HCT116 (cell line): ENCODE measurements at regions not wholly inside any gene's neighbourhood (a gene's known extent, or its start where the extent isn't known, plus 50 kb on each side); places are given as distances from the start of the nearest gene placed in this dataset.

Experiments
- ATAC-seq: fragments of 200-7000 bp; cut with Tn5 transposase; 2 replicates; pipeline ENCODE4 v1.9.1; 2020; ENCODE audit warnings: mild to moderate bottlenecking, moderate library complexity
- BruUV-seq: library from RNA; stranded (reverse); fragments of 400-500 nt; replicated peaks from 2 replicates; lab custom pipeline; 2021; lab: Mats Ljungman, UMichigan
- CTCF ChIA-PET: fragments of 300-600 bp; sonication (Branson Sonifier 250); formaldehyde crosslinking; loops from one replicate; lab custom pipeline; 2021; ENCODE audit warnings: antibody characterized with exemption; lab: Charles Lee
- POLR2A ChIA-PET: fragments of 300-600, 350-600 bp; sonication (Branson Sonifier 250); formaldehyde crosslinking; loops from one replicate; lab custom pipeline; 2021; ENCODE audit warnings: antibody characterized with exemption; lab: Charles Lee
- RAD21 ChIA-PET, 2 experiments: fragments of 300-600 bp; sonication (Branson Sonifier 250); formaldehyde crosslinking; loops; one replicate each; lab custom pipeline; 2023; ENCODE audit warnings: low total read pairs in 2 of 2; ENCODE audit not compliant: uncharacterized antibody in 2 of 2, unreplicated experiment in 2 of 2, low non-redundant PET in 1 of 2; lab: Charles Lee
- DNase-seq: peaks from one replicate; pipeline ENCODE4 v3.0.0-alpha.2; 2010; ENCODE audit warnings: low read depth, low spot score
- H2AFZ ChIP-seq: fragments of 200-600 bp; shearing (Covaris generic), sonication (generic); 2 replicates; pipeline ENCODE4 v1.6.1; 2017; ENCODE audit warnings: low read depth, mixed run types, mixed read lengths, antibody characterized with exemption, low read length; ENCODE audit not compliant: poor library complexity, severe bottlenecking
- H3K27ac ChIP-seq: 2 replicates; pipeline ENCODE4 v1.5.1; 2012; ENCODE audit warnings: low read depth, low read length
- H3K27me3 ChIP-seq: fragments of 200-600 bp; sonication (generic); 2 replicates; pipeline ENCODE4 v1.6.1; 2016; ENCODE audit warnings: mixed run types, low read length, mixed read lengths; ENCODE audit not compliant: insufficient read depth
- H3K36me3 ChIP-seq, 2 experiments: fragments of 200-500 bp in 1 of 2; fragments of 200-600 bp in 1 of 2; sonication (Bioruptor generic) in 1 of 2; sonication (generic) in 1 of 2; 2 replicates each; pipeline versions ENCODE4 v1.5.1 to v1.6.1; 2014 to 2016; ENCODE audit warnings: low read length in 2 of 2, inconsistent platforms in 1 of 2, mixed read lengths in 1 of 2, mixed run types in 1 of 2; ENCODE audit not compliant: insufficient read depth in 2 of 2, control insufficient read depth in 1 of 2
- H3K4me1 ChIP-seq, 2 experiments: fragments of 200-600 bp in 1 of 2; sonication (generic) in 1 of 2; 2 replicates each; pipeline versions ENCODE4 v1.5.1 to v1.6.1; 2012 to 2017; ENCODE audit warnings: low read length in 2 of 2, inconsistent platforms in 1 of 2, mild to moderate bottlenecking in 1 of 2, mixed read lengths in 1 of 2, mixed run types in 1 of 2, moderate library complexity in 1 of 2; ENCODE audit not compliant: insufficient read depth in 2 of 2, control insufficient read depth in 1 of 2
- H3K4me2 ChIP-seq: fragments of 200-600 bp; sonication (generic); 2 replicates; pipeline ENCODE4 v1.6.1; 2017; ENCODE audit warnings: mixed run types, low read length, mixed read lengths
- H3K4me3 ChIP-seq, 2 experiments: fragments of 200-600 bp in 1 of 2; sonication (generic) in 1 of 2; replicated peaks in 1 of 2; 2 replicates each; pipeline ENCODE4 v1.5.1; 2011 to 2016; ENCODE audit warnings: low read length in 2 of 2, control low read depth in 1 of 2, low read depth in 1 of 2, mild to moderate bottlenecking in 1 of 2, mixed read lengths in 1 of 2, mixed run types in 1 of 2
- H3K79me2 ChIP-seq: fragments of 200-600 bp; sonication (generic); 2 replicates; pipeline ENCODE4 v1.6.1; 2017; ENCODE audit warnings: mild to moderate bottlenecking, mixed run types, low read length, moderate library complexity, mixed read lengths; ENCODE audit not compliant: insufficient read depth
- H3K9ac ChIP-seq: fragments of 200-600 bp; sonication (generic); 2 replicates; pipeline ENCODE4 v1.6.1; 2016; ENCODE audit warnings: low read length, mixed read lengths
- H3K9me2 ChIP-seq: fragments of 200-600 bp; sonication (generic), shearing (Covaris generic); 2 replicates; pipeline ENCODE4 v1.6.1; 2017; ENCODE audit warnings: mixed run types, mild to moderate bottlenecking, moderate library complexity; ENCODE audit not compliant: insufficient read depth
- H3K9me3 ChIP-seq, 2 experiments: fragments of 200-500 bp in 1 of 2; fragments of 200-600 bp in 1 of 2; sonication (Bioruptor generic) in 1 of 2; sonication (generic) in 1 of 2; 2 replicates each; pipeline ENCODE4 v1.6.1; 2014 to 2017; ENCODE audit warnings: low read length in 2 of 2, mixed read lengths in 2 of 2, inconsistent platforms in 1 of 2, low read depth in 1 of 2, mild to moderate bottlenecking in 1 of 2, mixed run types in 1 of 2, moderate library complexity in 1 of 2; ENCODE audit not compliant: control insufficient read depth in 1 of 2, insufficient read depth in 1 of 2
- H4K20me1 ChIP-seq: fragments of 200-600 bp; sonication (generic), shearing (Covaris generic); 2 replicates; pipeline ENCODE4 v1.6.1; 2017; ENCODE audit warnings: mixed run types, mild to moderate bottlenecking, moderate library complexity; ENCODE audit not compliant: insufficient read depth
- CEBPB ChIP-seq: IDR thresholded peaks from 2 replicates; pipeline ENCODE4 v1.6.1; 2012; ENCODE audit warnings: low read depth
- EGR1 ChIP-seq: IDR thresholded peaks from 2 replicates; pipeline ENCODE4 v1.6.1; 2012; ENCODE audit warnings: low read depth
- POLR2A ChIP-seq: IDR thresholded peaks from 2 replicates; pipeline ENCODE4 v1.7.0; 2011; ENCODE audit warnings: borderline replicate concordance; ENCODE audit not compliant: insufficient read depth, insufficient read length; ENCODE audit errors: extremely low read depth
- POLR2AphosphoS5 ChIP-seq: IDR thresholded peaks from 2 replicates; pipeline ENCODE4 v1.6.1; 2011; ENCODE audit warnings: mild to moderate bottlenecking, low read depth, low read length, moderate library complexity
- SIN3A ChIP-seq: IDR thresholded peaks from 2 replicates; pipeline ENCODE4 v1.6.1; 2012; ENCODE audit warnings: low read depth
- SRF ChIP-seq: IDR thresholded peaks from 2 replicates; pipeline ENCODE4 v1.6.1; 2012; ENCODE audit warnings: low read depth
- ZNF274 ChIP-seq: fragments of 200-500 bp; sonication (Bioruptor generic); IDR thresholded peaks from 2 replicates; pipeline ENCODE4 v1.6.1; 2014; ENCODE audit warnings: mild to moderate bottlenecking, low read depth, low read length, inconsistent platforms
- intact Hi-C: fragments of 100-400 bp; cut with micrococcal nuclease; formaldehyde crosslinking; loops from 2 replicates; pipeline ENCODE4 v1.10.0; 2022
- TF ChIP-seq, protein P1 (sequence below): IDR thresholded peaks from 2 replicates; pipeline ENCODE4 v1.6.1; 2012
- TF ChIP-seq, protein P2 (sequence below): IDR thresholded peaks from 2 replicates; pipeline ENCODE4 v1.6.1; 2011; ENCODE audit warnings: mild to moderate bottlenecking, low read length, moderate library complexity; ENCODE audit not compliant: insufficient replicate concordance; ENCODE audit errors: extremely low read depth
- TF ChIP-seq, protein P3 (sequence below), 3 experiments: fragments of 200-600 bp in 1 of 3; sonication (generic) in 1 of 3; IDR thresholded peaks in 2 of 3; conservative IDR thresholded peaks in 1 of 3; 2 replicates each; pipeline ENCODE4 v1.5.1; 2012 to 2017; ENCODE audit warnings: low read depth in 2 of 3, low read length in 2 of 3, antibody characterized with exemption in 1 of 3, borderline replicate concordance in 1 of 3, control low read depth in 1 of 3, mild to moderate bottlenecking in 1 of 3, mixed read lengths in 1 of 3, mixed run types in 1 of 3, moderate library complexity in 1 of 3; ENCODE audit not compliant: insufficient read depth in 1 of 3

DNA sequence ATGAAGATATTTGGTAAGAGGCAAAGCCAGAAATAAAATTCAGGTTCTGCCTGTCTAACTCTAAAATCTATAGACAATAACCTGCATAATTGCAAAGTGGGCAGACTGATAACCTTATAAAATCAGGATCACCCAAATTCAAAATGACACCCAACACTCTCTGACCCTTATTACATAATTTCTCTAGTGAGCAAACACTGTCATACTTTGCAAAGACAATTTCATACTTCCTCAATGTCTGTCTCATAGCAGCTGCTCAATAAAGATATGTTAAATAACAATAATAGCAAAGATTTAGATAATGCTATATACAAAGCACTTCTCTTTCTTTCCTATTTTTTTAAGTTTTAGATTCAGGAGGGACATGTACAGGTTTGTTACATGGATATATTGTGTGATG, 118.5 kb downstream of the UCHL5 start:
- H3K36me3 ChIP-seq: 0 out of 4 replicates have a peak, but pooled peaks cover 0 to 8% of the 10 kb centered on the region in 2 experiments
- BruUV-seq: no TSS peak
- no peaks in the 10 kb centered on the region for H3K9me2 ChIP-seq
- no peak overlapping the region for H3K27ac ChIP-seq
- H3K27me3 ChIP-seq: no peaks in the 10 kb centered on the region
- TF ChIP-seq POLR2AphosphoS5: no peak
- no peak for TF ChIP-seq ZNF274
- no peak for TF ChIP-seq EGR1
- no peak for TF ChIP-seq SRF
- TF ChIP-seq, protein P1, sequence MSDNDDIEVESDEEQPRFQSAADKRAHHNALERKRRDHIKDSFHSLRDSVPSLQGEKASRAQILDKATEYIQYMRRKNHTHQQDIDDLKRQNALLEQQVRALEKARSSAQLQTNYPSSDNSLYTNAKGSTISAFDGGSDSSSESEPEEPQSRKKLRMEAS: no peak
- TF ChIP-seq CEBPB: no peak
- TF ChIP-seq SIN3A: no peak
- TF ChIP-seq POLR2A: no peak
- TF ChIP-seq, protein P2, sequence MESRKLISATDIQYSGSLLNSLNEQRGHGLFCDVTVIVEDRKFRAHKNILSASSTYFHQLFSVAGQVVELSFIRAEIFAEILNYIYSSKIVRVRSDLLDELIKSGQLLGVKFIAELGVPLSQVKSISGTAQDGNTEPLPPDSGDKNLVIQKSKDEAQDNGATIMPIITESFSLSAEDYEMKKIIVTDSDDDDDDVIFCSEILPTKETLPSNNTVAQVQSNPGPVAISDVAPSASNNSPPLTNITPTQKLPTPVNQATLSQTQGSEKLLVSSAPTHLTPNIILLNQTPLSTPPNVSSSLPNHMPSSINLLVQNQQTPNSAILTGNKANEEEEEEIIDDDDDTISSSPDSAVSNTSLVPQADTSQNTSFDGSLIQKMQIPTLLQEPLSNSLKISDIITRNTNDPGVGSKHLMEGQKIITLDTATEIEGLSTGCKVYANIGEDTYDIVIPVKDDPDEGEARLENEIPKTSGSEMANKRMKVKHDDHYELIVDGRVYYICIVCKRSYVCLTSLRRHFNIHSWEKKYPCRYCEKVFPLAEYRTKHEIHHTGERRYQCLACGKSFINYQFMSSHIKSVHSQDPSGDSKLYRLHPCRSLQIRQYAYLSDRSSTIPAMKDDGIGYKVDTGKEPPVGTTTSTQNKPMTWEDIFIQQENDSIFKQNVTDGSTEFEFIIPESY: no peak
- TF ChIP-seq, protein P3, sequence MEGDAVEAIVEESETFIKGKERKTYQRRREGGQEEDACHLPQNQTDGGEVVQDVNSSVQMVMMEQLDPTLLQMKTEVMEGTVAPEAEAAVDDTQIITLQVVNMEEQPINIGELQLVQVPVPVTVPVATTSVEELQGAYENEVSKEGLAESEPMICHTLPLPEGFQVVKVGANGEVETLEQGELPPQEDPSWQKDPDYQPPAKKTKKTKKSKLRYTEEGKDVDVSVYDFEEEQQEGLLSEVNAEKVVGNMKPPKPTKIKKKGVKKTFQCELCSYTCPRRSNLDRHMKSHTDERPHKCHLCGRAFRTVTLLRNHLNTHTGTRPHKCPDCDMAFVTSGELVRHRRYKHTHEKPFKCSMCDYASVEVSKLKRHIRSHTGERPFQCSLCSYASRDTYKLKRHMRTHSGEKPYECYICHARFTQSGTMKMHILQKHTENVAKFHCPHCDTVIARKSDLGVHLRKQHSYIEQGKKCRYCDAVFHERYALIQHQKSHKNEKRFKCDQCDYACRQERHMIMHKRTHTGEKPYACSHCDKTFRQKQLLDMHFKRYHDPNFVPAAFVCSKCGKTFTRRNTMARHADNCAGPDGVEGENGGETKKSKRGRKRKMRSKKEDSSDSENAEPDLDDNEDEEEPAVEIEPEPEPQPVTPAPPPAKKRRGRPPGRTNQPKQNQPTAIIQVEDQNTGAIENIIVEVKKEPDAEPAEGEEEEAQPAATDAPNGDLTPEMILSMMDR (IDR thresholded peaks at IDR 0.05 in 2 of 3, conservative IDR thresholded peaks at IDR 0.05 in 1 of 3; ENCODE audit: borderline replicate concordance in 1 of 3, insufficient read depth in 1 of 3, low read depth in 2 of 3, low read length in 2 of 3): no peak
- H3K9ac ChIP-seq: no peak overlapping the region
- H4K20me1 ChIP-seq: no peaks in the 10 kb centered on the region
- no peak overlapping the region for H3K4me3 ChIP-seq
- no peak overlapping the region for H3K4me2 ChIP-seq
- no peaks in the 10 kb centered on the region for H3K79me2 ChIP-seq
- CTCF ChIA-PET: no interaction called here
- ATAC-seq: no peak
- H3K4me1 ChIP-seq: no peaks in the 10 kb centered on the region
- intact Hi-C loops: no loop called here
- H2AFZ ChIP-seq: no peak overlapping the region
- DNase-seq: no peak
- RAD21 ChIA-PET: no interaction called here
- no peaks in the 10 kb centered on the region for H3K9me3 ChIP-seq
- POLR2A ChIA-PET: no interaction called here
